Activated T-helper 17 cell treated with anti-CD3 and anti-CD28 coated beads, Interleukin-2, amount 50 U/mL, for 72 hours (primary cell): ENCODE measurements at regions not wholly inside any gene's neighbourhood (a gene's known extent, or its start where the extent isn't known, plus 50 kb on each side); places are given as distances from the start of the nearest gene placed in this dataset.
"Not testable (repeated sequence)": the region's sequence is repeated elsewhere in the genome, so short reads cannot be mapped to it uniquely, and the experiment has no call there.

Source experiments
- ATAC-seq: fragments of 150-1000 bp; cut with Tn5 transposase; replicated peaks from 2 replicates; pipeline ENCODE4 v1.10.0; 2021; ENCODE audit warnings: mild to moderate bottlenecking, moderate library complexity
- H3K27ac Mint-ChIP-seq: one replicate; pipeline ENCODE4 v1.8.0; 2022; ENCODE audit warnings: mixed read lengths
- H3K27me3 Mint-ChIP-seq: one replicate; pipeline ENCODE4 v1.8.0; 2022; ENCODE audit warnings: mixed read lengths
- H3K36me3 Mint-ChIP-seq: one replicate; pipeline ENCODE4 v1.8.0; 2022; ENCODE audit warnings: low read depth, mild to moderate bottlenecking, mixed read lengths
- H3K4me1 Mint-ChIP-seq: one replicate; pipeline ENCODE4 v1.8.0; 2022; ENCODE audit warnings: mixed read lengths
- H3K4me3 Mint-ChIP-seq: one replicate; pipeline ENCODE4 v1.8.0; 2022; ENCODE audit warnings: mild to moderate bottlenecking, mixed read lengths
- H3K9me3 Mint-ChIP-seq: one replicate; pipeline ENCODE4 v1.8.0; 2022; ENCODE audit warnings: mixed read lengths

GRCh38 chr11:90330632-90331031, 107.8 kb upstream of the CHORDC1 start:
- H3K4me3 Mint-ChIP-seq: no peak overlapping the region
- H3K9me3 Mint-ChIP-seq: no peaks in the 10 kb centered on the region
- H3K36me3 Mint-ChIP-seq: no peaks in the 10 kb centered on the region

GRCh38 chr11:90329043-90329442, 106.2 kb upstream of the CHORDC1 start:
- Mint-ChIP-seq H3K9me3 (no peaks in the 10 kb centered on the region), H3K27ac (no peak overlapping the region), H3K36me3 (no peaks in the 10 kb centered on the region), H3K4me1 (no peaks in the 10 kb centered on the region), H3K4me3 (no peak overlapping the region), H3K27me3 (no peaks in the 10 kb centered on the region)
- no peak for ATAC-seq

More at GRCh38 chr11:90330632-90331031, 107.8 kb upstream of the CHORDC1 start:
- no peak overlapping the region for H3K27ac Mint-ChIP-seq
- ATAC-seq: peak; percentile 52
- no peaks in the 10 kb centered on the region for H3K27me3 Mint-ChIP-seq
- no peaks in the 10 kb centered on the region for H3K4me1 Mint-ChIP-seq

- no peak for ATAC-seq
- Mint-ChIP-seq H3K4me3 (no peak overlapping the region), H3K4me1 (no peaks in the 10 kb centered on the region), H3K27ac (no peak overlapping the region), H3K27me3 (peaks cover 3% of the 10 kb centered on the region), H3K36me3 (no peaks in the 10 kb centered on the region), H3K9me3 (no peaks in the 10 kb centered on the region)
Observed at GRCh38 chr11:90326647-90327046, 103.8 kb upstream of the CHORDC1 start.

- H3K36me3 Mint-ChIP-seq: no peaks in the 10 kb centered on the region
- H3K27ac Mint-ChIP-seq: no peak overlapping the region
- H3K4me3 Mint-ChIP-seq: no peak overlapping the region
- peaks cover 12% of the 10 kb centered on the region for H3K9me3 Mint-ChIP-seq
- peaks cover 3% of the 10 kb centered on the region for H3K27me3 Mint-ChIP-seq
- ATAC-seq: no peak
- peaks cover 3% of the 10 kb centered on the region for H3K4me1 Mint-ChIP-seq
Observed at GRCh38 chr11:90323289-90323688, 100.4 kb upstream of the CHORDC1 start.

- Mint-ChIP-seq H3K9me3 (peaks cover 12% of the 10 kb centered on the region), H3K27me3 (peaks cover 3% of the 10 kb centered on the region), H3K36me3 (no peaks in the 10 kb centered on the region), H3K27ac (no peak overlapping the region), H3K4me3 (no peak overlapping the region), H3K4me1 (peaks cover 3% of the 10 kb centered on the region)
- no peak for ATAC-seq
Observed at GRCh38 chr11:90321018-90321417, 98.2 kb upstream of the CHORDC1 start.

GRCh38 chr11:90318651-90319050, 95.8 kb upstream of the CHORDC1 start:
- no peaks in the 10 kb centered on the region for H3K36me3 Mint-ChIP-seq
- H3K27me3 Mint-ChIP-seq: peaks cover 3% of the 10 kb centered on the region
- H3K4me3 Mint-ChIP-seq: no peak overlapping the region
- ATAC-seq: no peak
- peaks cover 3% of the 10 kb centered on the region for H3K4me1 Mint-ChIP-seq
- H3K9me3 Mint-ChIP-seq: peaks cover 12% of the 10 kb centered on the region
- no peak overlapping the region for H3K27ac Mint-ChIP-seq

GRCh38 chr11:90310210-90310609, 87.4 kb upstream of the CHORDC1 start:
- no peaks in the 10 kb centered on the region for H3K27me3 Mint-ChIP-seq
- no peaks in the 10 kb centered on the region for H3K36me3 Mint-ChIP-seq
- no peak overlapping the region for H3K27ac Mint-ChIP-seq
- no peak overlapping the region for H3K4me3 Mint-ChIP-seq
- H3K4me1 Mint-ChIP-seq: no peaks in the 10 kb centered on the region
- no peak for ATAC-seq
- no peaks in the 10 kb centered on the region for H3K9me3 Mint-ChIP-seq

GRCh38 chr11:90309693-90310092, 86.8 kb upstream of the CHORDC1 start:
- H3K27ac Mint-ChIP-seq: no peak overlapping the region
- no peaks in the 10 kb centered on the region for H3K27me3 Mint-ChIP-seq
- ATAC-seq: no peak
- H3K9me3 Mint-ChIP-seq: no peaks in the 10 kb centered on the region
- no peaks in the 10 kb centered on the region for H3K4me1 Mint-ChIP-seq
- H3K36me3 Mint-ChIP-seq: no peaks in the 10 kb centered on the region
- H3K4me3 Mint-ChIP-seq: no peak overlapping the region

GRCh38 chr11:90294526-90294925, 71.7 kb upstream of the CHORDC1 start:
- Mint-ChIP-seq H3K36me3 (no peaks in the 10 kb centered on the region), H3K4me1 (no peaks in the 10 kb centered on the region), H3K27ac (no peak overlapping the region), H3K27me3 (no peaks in the 10 kb centered on the region), H3K9me3 (no peaks in the 10 kb centered on the region), H3K4me3 (no peak overlapping the region)
- no peak for ATAC-seq

GRCh38 chr11:90294091-90294490, 71.2 kb upstream of the CHORDC1 start:
- H3K27ac Mint-ChIP-seq: no peak overlapping the region
- no peak overlapping the region for H3K4me3 Mint-ChIP-seq
- H3K27me3 Mint-ChIP-seq: no peaks in the 10 kb centered on the region
- H3K9me3 Mint-ChIP-seq: no peaks in the 10 kb centered on the region
- H3K36me3 Mint-ChIP-seq: no peaks in the 10 kb centered on the region
- no peaks in the 10 kb centered on the region for H3K4me1 Mint-ChIP-seq
- ATAC-seq: no peak

GRCh38 chr11:90288212-90288821, 65.5 kb upstream of the CHORDC1 start:
- no peaks in the 10 kb centered on the region for H3K36me3 Mint-ChIP-seq
- H3K9me3 Mint-ChIP-seq: no peaks in the 10 kb centered on the region
- no peaks in the 10 kb centered on the region for H3K4me1 Mint-ChIP-seq
- no peak overlapping the region for H3K27ac Mint-ChIP-seq
- no peaks in the 10 kb centered on the region for H3K27me3 Mint-ChIP-seq
- no peak overlapping the region for H3K4me3 Mint-ChIP-seq
- no peak for ATAC-seq

GRCh38 chr11:90286640-90287039, 63.8 kb upstream of the CHORDC1 start:
- no peaks in the 10 kb centered on the region for H3K36me3 Mint-ChIP-seq
- ATAC-seq: no peak
- no peak overlapping the region for H3K27ac Mint-ChIP-seq
- H3K4me1 Mint-ChIP-seq: no peaks in the 10 kb centered on the region
- no peaks in the 10 kb centered on the region for H3K27me3 Mint-ChIP-seq
- no peaks in the 10 kb centered on the region for H3K9me3 Mint-ChIP-seq
- H3K4me3 Mint-ChIP-seq: no peak overlapping the region

- no peak overlapping the region for H3K27ac Mint-ChIP-seq
- H3K4me1 Mint-ChIP-seq: peaks cover 5% of the 10 kb centered on the region
- H3K36me3 Mint-ChIP-seq: no peaks in the 10 kb centered on the region
- H3K27me3 Mint-ChIP-seq: peaks cover 10% of the 10 kb centered on the region
- no peak for ATAC-seq
- no peak overlapping the region for H3K4me3 Mint-ChIP-seq
- no peaks in the 10 kb centered on the region for H3K9me3 Mint-ChIP-seq
Observed at GRCh38 chr11:90284171-90284570, 61.3 kb upstream of the CHORDC1 start.

GRCh38 chr11:90282551-90283071, 59.8 kb upstream of the CHORDC1 start:
- not testable (repeated sequence) for H3K9me3 Mint-ChIP-seq, H3K4me3 Mint-ChIP-seq, H3K4me1 Mint-ChIP-seq, H3K27me3 Mint-ChIP-seq, H3K36me3 Mint-ChIP-seq, ATAC-seq, H3K27ac Mint-ChIP-seq

- no peaks in the 10 kb centered on the region for H3K36me3 Mint-ChIP-seq
- H3K4me1 Mint-ChIP-seq: no peaks in the 10 kb centered on the region
- no peaks in the 10 kb centered on the region for H3K27me3 Mint-ChIP-seq
- H3K4me3 Mint-ChIP-seq: no peak overlapping the region
- no peak overlapping the region for H3K27ac Mint-ChIP-seq
- no peaks in the 10 kb centered on the region for H3K9me3 Mint-ChIP-seq
- no peak for ATAC-seq
Observed at GRCh38 chr11:90274362-90274761, 51.5 kb upstream of the CHORDC1 start.
